ENCODE measurements at regions not wholly inside any gene's neighbourhood (a gene's known extent, or its start where the extent isn't known, plus 50 kb on each side); places are given as distances from the start of the nearest gene placed in this dataset.
"Not testable (repeated sequence)": the region's sequence is repeated elsewhere in the genome, so short reads cannot be mapped to it uniquely, and the experiment has no call there.

GRCh38 chr1:199208847-199209246, 570.0 kb downstream of the PTPRC start:
- no peak for DNase-seq (ENCODE audit: low read depth in 3 of 3)

DNA sequence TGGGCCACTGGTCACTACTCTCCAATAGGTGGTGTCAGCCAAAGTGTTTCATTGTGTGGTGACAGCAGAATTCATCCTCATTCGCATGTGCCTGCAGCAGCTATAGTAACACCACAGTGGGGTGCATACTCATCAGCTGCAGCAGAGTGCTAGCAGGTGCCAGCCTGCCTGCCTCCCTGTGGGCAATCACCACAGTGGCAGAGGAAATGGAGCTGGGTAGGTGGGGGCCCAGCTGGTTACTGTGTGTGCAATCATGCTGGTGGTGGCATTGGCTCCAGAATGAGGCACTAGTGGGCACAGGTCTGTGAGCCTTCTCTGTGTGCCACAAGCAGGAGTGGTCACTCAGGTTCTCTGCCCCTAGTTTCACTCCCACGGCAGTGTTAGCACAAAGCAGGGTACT, 579.2 kb downstream of the PTPRC start:
- DNase-seq (ENCODE audit: low read depth in 3 of 3): no peak

DNA sequence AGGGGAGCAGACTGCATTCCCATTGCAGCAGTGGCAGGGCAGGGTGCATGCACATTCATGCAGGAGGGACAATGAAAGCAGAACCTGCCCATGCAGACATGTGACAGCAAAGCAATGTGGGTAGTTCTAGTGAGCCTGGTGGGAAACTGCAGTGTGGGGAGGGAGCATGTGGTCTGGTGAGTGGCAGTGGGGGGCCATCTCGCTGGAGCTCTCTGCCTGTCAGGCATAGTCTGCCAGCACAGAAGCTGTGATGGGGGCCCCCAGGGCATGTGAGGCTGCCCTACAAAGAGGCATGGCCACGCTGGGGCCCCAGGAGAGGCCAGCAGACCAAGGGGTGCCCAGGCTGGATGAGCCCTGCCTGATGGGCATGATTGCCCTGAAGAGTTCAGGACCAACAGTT, 579.7 kb downstream of the PTPRC start:
- no peak for DNase-seq (ENCODE audit: low read depth in 3 of 3)

DNA sequence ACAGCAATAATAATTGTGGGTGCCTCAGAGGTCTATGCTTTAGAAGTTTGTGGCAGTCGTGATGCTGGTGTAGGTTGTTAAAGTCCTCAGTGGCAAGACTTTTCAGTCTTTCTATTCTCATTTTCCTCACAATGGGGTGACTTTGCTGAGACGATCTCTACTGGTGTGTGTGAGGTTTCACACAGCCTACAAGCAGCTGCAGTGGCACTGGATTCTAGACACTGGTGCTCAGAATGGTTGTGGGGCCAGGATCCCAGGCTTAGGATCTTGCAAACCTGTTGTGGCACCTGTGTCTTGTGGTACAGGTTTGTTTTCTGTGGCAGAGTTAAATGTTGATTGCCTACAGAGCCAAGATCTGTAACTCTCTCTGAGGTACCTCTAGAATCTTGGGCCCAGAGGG, 581.2 kb downstream of the PTPRC start:
- DNase-seq (ENCODE audit: low read depth in 3 of 3): no peak

DNA sequence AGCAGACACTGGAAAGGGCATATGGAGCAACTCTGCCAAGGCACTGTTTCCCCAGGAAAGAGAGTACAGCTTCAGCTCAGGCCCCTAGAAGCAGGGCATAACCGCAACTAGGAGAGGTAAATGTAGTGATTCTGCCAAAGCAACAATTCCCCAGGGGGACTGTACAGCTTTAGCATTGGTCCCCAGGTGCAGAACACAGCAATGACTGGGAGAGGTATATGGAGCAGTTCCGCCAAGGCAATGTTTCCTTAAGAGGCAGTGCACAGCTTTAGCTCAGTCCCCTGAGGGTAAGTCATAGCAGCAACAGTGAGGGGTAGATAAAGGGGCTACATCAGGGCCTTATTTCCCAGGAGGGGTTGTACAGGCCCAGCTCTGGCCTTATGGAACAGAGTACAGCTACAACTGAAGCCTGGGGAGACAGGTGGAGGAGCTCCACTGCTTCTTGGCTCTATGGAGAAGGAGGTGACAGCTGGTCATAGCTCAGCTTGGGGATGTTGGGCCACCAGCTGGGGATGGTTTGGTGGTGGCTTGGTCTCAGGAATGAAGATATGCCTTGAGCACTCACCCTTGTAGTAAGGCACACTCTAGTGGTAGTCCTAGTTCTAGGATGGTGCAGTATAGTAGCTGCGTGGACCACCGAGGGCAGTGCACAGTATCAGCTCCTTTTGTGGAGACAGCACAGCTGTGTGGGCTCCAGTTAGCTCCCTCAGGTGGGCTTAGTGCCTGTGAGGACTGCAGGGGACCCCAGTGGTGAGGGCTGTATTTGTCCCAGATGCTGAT, 582.7 kb downstream of the PTPRC start:
- no peak for DNase-seq (ENCODE audit: low read depth in 3 of 3)

DNA sequence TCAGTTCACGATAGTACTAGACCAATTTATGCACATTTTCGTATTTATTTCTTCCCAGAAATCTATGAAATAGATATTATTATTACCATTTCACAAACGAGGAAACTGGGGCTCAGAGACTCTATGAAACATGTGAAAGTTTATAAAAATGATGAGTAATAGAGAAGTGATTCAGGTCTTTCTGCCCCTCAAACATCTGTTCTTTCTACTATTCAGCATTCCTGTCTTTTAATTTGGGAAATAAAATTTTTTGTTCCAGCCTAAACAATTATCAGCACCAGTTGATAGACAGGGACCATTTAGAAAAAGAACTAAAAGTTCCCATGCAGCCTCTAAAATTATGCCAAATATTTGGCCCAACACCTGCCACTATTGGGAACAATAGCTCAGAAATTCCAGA, 585.1 kb downstream of the PTPRC start:
- DNase-seq (ENCODE audit: low read depth in 3 of 3): no peak

- no peak for DNase-seq (ENCODE audit: low read depth in 3 of 3)
Observed at GRCh38 chr1:199226163-199226562, 587.3 kb downstream of the PTPRC start.

DNA sequence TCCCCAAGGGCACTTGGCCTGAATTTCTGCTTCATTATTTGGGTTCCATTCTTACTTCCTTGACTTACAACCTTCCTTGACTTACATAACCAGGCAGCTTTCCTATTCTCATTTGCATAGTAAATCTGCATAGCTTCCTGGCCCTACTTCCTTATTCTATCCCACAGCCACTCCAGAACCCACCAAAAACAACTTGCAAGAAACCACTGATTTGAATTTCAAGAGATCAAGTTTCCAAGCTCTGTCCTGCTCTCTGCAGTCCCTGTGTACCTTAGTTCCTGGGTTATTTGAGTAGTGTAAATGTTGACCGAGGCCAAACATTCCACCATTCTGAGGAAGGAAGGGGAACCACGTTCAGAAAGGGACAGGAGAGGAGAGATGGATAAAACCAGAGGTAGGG, 603.3 kb downstream of the PTPRC start:
- DNase-seq (ENCODE audit: low read depth in 3 of 3): no peak

DNA sequence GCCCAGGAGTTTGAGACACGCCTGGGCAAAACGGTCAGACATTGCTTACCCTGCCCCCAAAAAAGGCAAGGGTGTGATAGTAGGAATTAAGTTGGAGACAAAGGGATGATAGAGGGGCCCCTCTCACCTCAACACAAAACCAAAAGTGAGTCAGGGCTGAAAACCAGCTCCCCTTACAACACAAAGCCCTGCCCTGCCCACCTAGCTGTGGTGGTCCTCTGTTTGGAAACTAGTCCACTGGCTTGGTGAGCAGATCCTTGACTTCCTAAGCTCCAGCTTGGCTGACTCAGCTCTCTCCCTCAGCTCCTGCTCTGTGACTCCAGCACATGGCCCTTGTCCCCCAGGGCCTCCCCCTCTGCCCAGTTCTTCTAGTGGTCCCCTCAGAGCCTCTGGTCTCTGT, 603.8 kb downstream of the PTPRC start:
- DNase-seq (ENCODE audit: low read depth in 3 of 3): no peak

- peak; percentile 43 to 56 (median 47) for DNase-seq (ENCODE audit: low read depth in 3 of 3)
Observed at GRCh38 chr1:199243423-199244061, 604.7 kb downstream of the PTPRC start.

GRCh38 chr1:199245946-199246345, 607.1 kb downstream of the PTPRC start:
- no peak for DNase-seq (ENCODE audit: low read depth in 3 of 3)

DNA sequence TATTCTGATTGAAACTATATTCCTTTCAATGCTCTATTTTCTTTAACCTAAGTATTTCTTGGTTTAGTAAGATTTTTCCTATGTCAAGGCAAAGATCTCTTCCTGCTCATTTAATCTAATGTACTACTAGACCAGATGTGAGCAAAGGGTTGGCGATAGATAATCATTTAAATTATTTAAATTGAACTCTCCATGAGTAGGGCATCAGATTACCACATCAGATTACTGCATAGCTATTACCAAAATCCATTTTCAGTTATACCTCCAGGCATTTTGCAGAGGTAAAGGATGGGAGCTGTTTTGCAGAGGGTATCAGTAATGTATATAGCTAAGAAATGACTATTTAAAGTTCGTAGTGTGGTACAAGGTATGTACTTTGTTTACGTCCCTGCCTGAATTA, 607.9 kb downstream of the PTPRC start:
- no peak for DNase-seq (ENCODE audit: low read depth in 3 of 3)

GRCh38 chr1:199247891-199248290, 609.1 kb downstream of the PTPRC start:
- no peak for DNase-seq (ENCODE audit: low read depth in 3 of 3)

- not testable (repeated sequence) for DNase-seq (ENCODE audit: low read depth in 3 of 3)
Observed at GRCh38 chr1:199254040-199254439, 615.2 kb downstream of the PTPRC start.

- no peak for DNase-seq (ENCODE audit: low read depth in 3 of 3)
Observed at GRCh38 chr1:199261328-199261727, 622.5 kb downstream of the PTPRC start.

GRCh38 chr1:199264283-199264682, 625.4 kb downstream of the PTPRC start:
- DNase-seq (ENCODE audit: low read depth in 3 of 3): no peak

DNA sequence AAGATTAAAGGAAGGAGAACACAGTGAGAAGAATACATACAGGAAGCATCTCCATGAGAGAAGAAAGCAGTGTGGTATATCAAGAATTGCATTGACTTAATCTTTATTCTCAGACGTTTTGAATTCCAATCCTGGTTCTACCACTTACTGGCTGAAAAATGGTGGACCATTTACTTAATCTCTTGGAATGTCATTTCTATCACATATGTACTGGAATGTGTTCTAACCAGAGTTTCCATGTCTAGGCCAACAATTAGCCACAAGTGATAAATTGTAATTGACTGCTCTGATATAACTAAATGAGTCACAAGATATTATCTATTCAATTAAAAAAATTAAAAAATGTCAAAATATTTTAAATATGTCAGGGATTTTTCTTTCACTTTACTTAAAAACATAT, 626.1 kb downstream of the PTPRC start:
- no peak for DNase-seq (ENCODE audit: low read depth in 3 of 3)

DNA sequence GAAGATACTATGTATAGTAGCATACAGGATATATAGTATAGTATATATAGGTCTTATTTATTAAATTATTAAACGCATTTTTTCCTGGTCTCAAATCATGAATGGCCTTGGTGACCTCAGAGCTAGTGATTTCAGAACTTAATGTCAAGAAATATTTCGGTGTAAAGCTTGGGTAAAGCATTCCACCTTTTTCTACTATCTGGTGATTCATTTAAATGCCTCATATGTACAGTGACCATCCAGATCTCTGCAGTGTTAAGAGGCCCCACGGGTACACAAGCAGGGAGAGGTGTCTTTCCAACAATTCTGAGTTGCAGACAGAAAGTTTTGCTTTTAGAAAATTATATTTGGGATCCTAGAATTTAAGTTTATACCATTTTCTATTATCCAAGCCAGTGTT, 626.5 kb downstream of the PTPRC start:
- no peak for DNase-seq (ENCODE audit: low read depth in 3 of 3)

DNA sequence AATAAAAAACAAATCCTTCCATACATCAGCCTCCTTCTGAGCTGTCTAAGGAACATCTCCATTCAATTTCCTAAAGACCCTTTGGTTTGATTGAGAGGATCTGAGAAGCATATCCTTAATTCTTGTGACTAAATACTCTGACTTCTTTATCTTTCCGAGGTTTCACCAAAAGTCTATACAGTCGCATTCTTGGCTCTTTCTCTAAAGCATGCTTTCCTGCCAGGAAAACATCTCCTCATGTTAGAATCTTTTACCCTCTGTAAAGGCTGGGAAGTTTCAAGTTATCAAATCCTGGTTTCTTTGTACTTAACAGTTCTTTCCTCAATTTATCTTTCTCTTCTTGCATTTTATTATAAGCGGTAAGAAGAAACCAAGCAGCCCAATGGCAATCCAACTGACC, 630.4 kb downstream of the PTPRC start:
- DNase-seq (ENCODE audit: low read depth in 3 of 3): no peak

DNA sequence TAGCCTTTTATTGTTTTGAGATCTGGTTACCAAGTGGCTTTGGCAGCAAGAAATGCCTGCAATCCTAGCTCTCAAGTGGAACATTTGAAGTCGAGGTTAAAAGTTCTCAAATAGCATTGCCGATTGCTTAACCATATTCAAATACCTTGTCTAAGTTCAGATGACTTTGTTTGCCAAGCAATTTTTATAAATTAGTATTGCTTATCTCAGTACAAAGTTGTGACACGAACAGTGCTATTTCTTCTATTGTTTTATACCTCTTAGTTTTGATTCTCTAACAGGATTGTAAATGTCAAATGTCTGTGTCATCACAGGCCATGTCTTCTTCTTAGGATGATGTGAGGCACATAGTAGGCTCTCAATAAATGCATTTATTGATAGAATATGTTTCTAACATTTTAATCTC, 633.3 kb downstream of the PTPRC start:
- no peak for DNase-seq (ENCODE audit: low read depth in 3 of 3)

DNA sequence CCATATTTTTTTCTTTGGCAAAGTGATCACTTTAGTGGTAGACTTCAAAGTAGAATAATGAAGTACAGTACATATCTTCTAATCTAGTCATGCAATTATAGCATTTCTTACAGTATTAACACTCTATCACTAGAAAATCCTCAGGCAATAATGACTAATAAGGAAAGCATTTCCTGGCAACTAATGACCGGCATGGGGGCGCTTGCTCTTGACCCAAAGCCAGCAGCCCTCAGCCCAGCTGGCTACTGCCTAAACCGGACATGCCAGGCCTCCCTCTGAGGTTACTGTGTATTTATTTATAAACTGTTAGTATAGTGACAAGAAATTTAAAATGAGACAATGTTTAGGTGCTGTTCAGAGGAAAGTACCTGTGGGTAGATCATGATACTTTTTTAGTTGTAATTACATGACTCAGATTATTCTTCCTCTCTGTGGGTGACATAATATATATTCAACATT, 633.8 kb downstream of the PTPRC start:
- no peak for DNase-seq (ENCODE audit: low read depth in 3 of 3)

GRCh38 chr1:199273837-199274379, 635.1 kb downstream of the PTPRC start:
- no peak for DNase-seq (ENCODE audit: low read depth in 3 of 3)

DNA sequence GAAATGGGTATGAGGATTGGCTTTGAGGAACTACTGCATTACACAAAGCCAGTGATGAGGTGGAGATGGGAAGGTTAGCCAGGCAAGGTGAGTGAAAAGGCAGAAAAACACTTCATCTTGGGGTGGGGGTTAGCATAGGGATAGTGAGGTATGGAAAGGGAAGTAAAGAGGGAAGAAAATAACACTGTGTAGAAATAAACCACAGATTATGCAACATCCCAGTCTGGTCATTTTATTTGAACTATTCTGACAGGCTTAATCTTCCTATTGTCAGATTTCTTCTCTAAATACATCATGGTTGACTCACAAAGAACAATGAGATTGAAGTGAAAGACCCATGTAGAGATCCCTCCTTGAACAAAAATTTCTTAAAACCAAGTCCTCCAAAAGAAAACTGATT, 640.2 kb downstream of the PTPRC start:
- no peak for DNase-seq (ENCODE audit: low read depth in 3 of 3)

Data from stimulated activated CD4-positive, alpha-beta T cell treated with anti-CD3 and anti-CD28 coated beads, TNF-alpha, amount 100 ng/mL, for 4 hours (primary cell).